NCI-H345 treated with DMSO at 0.1 percent for 48 hours (cell line): ENCODE measurements at regions not wholly inside any gene's neighbourhood (a gene's known extent, or its start where the extent isn't known, plus 50 kb on each side); places are given as distances from the start of the nearest gene placed in this dataset.

Experiments used
- DNase-seq: peaks from one replicate; lab custom pipeline; 2025; ENCODE audit not compliant: unreplicated experiment; lab: John Stamatoyannopoulos, UW

DNA sequence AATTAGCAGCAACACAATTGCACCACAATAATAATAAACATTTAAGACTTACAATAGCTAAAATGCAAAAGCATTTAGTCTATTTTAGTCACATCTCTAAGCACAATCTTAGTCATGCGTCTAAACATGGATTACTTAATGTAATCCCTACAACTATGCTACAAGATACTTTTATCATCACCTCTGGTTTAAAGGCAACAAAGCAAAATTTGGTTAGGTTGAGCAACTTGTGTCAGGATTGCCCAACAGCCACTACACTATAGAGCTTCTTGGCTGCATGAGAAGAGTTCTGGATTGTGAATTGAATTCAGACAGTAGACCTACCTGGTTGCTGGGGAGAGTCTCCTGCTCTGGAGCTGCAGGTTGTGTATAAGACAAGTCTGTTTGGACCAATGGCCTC is 146.5 kb upstream of the PUDP start:
- DNase-seq = no peak

DNA sequence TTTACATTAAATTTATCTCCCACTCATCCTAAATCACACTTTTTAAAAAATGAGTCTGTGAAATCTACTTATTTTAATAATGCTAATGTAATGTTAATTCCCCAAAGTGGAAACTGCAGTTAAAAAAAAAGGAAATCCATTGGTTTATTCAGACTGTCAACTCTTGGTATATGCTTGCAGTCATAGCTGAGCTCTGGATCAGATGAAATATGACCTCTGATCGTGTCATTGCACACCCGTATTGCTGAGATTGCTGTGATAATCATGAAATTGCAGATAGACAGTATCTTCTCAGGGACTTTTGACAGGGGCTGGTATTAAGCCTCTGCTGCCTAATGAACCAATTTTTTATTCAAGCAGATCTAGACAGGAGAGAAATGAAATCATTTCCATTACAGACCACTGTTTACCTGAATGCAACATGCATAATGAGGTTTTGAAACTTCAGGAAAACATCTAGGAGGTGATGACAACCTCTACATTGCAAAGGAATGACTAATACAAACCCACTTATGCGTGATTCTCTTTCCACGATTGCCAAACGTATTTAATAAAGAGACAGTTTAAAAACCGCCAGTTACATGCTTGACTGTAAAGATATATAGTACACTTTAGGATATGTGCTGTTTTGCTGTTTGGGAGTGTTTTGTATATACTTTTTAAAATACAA is 138.3 kb upstream of the PUDP start:
- DNase-seq = no peak

DNA sequence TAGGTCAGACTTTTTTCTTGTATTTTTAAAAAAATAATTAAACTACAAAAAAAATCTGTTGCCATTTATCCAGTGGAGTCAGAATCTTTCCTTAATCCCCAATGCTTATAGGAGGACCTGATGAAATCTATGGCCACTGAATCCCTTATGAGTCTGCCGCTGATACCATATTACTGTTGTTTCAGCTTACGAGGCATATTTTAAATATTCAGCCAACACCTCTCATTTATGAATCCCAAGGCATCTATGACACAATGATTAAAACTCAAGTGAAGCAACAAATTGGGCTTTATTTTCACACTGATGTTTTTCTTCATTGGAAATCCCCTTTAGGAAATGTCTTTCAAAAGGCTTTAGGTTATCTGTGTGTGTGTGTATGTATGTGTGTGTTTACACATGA is 137.8 kb upstream of the PUDP start:
- DNase-seq = no peak

DNA sequence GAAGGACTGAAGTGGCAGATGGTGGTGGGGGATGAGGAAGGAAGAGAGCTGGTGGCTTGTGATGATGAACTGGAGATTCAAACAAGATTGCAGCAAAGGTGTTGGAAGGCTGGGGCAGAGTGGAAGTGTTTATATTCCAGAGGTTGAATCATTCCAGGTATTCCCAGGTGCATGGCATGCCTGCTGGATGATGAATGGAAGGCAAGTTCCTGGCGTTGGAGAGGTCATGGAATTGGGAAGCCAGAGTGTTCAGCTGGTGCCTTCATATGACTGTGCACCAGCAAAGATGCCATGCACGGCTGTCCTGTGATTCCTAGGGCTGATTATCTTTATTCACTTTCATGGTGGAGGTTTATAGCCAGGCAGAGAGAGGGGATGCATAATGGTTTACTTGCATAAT is 135.8 kb upstream of the PUDP start:
- no peak for DNase-seq

DNA sequence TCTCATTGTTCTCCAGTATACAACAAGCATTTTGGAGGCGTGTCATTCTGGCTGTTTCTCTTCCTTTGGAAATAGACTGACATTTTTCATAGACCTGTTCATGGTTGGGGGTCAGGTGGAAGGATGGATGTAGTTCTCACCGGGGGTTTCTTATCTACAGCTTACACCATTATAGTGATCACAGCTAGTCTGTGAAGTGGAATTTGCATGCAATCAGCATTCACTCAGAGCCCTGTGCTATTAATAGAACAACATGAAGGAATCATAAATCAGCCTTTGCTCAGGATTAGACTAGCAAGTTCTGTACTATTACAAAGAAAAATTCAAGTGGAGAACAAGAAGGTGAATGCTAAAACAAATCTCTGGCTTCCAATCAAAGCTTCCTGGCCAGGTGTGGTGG is 132.6 kb upstream of the PUDP start:
- no peak for DNase-seq

- no peak for DNase-seq
These were observed 124.4 kb upstream of the PUDP start for GRCh38 chrX:7272346-7272745.

- no peak for DNase-seq
These were observed 123.0 kb upstream of the PUDP start for GRCh38 chrX:7270933-7271332.

- DNase-seq = no peak
These were observed 122.0 kb upstream of the PUDP start for GRCh38 chrX:7269991-7270390.

DNA sequence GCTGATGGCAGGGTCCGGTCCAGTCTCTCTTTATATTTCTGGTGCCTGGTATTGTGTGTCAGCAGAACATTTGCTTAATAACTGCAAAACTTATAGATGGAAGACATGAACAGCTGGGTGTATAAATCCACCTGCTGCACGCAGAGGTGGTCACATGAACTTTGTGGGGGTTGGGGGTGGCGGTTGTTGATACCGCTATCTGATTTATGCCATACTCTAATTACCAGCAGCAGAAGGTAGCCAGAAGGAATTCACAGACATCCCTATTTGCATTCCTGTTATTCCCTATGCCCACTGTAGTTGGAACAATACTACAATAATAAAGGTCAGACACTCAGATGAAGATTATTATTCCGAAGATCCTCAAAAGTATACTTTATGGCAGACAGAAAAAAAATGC is 121.6 kb upstream of the PUDP start:
- no peak for DNase-seq

DNA sequence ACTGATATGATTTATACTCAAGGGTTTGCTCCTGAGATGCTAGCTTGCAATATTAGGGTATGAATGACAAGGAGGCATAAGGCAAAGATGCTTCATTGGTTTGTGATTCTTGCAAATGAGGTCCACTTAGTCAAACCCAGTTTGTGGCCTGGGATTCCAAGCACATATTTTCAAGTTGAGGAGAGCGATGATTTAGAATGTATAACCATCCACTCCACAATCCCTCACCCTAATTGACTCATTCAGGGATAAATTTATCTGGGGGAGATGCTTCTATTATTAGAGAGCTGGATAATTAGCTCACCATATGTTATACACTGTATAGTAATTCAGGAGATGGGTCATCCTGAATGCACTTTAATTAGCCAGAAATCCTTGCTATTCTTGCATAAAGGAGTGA is 118.3 kb upstream of the PUDP start:
- DNase-seq = no peak

- DNase-seq = no peak
These were observed 116.4 kb upstream of the PUDP start for GRCh38 chrX:7264399-7264798.

- no peak for DNase-seq
These were observed 116.0 kb upstream of the PUDP start for GRCh38 chrX:7263961-7264360.

GRCh38 chrX:7263330-7263729 is 115.4 kb upstream of the PUDP start:
- DNase-seq = no peak

DNA sequence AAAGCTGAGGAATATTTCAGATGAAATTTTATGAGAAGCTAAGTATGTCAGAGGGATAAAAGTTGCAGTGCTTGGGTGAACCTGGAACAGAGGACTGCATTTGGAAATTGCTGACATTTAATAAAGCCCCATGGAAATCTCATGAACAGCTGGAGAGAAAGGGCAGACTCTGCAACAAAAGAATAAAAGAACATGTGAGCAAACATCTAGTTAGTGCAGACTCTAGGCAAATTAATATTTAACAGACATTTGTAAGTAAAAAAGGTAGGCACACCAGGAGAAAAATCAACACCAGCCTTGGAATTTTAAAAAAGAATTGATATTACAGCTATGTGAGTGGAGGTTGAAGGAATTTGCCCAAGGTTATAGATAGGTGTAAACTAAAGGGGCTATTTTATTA is 114.6 kb upstream of the PUDP start:
- DNase-seq = no peak

GRCh38 chrX:7261672-7262332 is 113.8 kb upstream of the PUDP start:
- DNase-seq = no peak

GRCh38 chrX:7254144-7254543 is 106.2 kb upstream of the PUDP start:
- no peak for DNase-seq

DNA sequence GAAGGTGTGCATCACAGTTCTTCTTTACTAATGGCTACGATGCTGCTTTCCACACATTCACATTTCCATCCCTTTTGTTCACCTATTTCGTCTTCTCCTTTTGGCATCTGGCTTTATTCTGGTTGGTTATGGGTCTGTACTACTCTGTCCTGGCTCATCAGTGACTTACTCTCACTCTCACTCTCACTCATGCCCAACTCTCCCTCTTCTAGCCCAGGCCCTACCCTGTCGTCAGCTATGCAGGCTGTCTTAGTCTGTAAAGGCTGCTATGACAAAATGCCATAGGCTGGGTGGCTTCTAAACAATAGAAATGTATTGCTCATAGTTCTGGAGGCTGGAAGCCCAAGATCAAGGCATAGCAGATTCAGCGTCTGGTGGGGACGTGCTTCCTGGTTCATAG is 105.6 kb upstream of the PUDP start:
- DNase-seq = no peak

- DNase-seq = no peak
These were observed 104.2 kb upstream of the PUDP start for GRCh38 chrX:7252013-7252610.

DNA sequence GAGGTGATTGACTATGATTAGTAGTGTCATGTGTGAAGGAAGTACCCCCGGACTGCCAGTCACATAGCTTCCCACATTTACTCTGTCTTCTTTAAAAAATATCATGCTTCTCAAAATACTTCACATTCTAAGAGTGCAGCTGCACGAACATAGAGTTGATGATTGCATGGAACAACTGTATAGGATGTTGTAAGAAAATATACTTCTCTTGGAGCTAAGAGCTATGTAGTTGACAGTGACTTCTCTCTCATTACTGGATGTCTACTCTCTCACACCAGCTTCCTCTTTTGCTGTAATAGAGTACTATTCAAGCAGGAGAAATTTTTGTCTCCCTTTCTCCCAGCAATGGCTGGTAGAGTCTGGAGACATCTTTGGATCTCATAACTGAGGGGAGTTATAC is 99.4 kb upstream of the PUDP start:
- no peak for DNase-seq

GRCh38 chrX:7244405-7244804 is 96.5 kb upstream of the PUDP start:
- no peak for DNase-seq

GRCh38 chrX:7242613-7243012 is 94.7 kb upstream of the PUDP start:
- DNase-seq = no peak

DNA sequence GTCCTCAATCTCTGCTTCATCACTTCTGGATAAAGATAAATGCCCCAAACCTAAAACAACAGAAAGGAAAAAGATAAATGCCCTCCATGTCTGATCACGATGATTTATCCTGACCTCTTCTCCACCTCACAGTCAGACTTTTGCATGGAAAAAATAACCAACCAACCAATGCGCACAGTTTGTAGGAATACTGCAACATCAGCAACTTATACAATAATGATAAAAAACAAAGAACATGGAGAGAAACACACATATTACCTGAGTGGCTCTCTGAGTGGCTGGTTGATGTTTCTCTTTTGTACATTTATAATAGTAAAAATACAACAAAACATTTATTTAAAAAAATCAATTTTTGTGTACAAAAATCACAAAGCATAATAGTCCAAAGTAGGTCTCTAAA is 93.0 kb upstream of the PUDP start:
- DNase-seq = no peak

DNA sequence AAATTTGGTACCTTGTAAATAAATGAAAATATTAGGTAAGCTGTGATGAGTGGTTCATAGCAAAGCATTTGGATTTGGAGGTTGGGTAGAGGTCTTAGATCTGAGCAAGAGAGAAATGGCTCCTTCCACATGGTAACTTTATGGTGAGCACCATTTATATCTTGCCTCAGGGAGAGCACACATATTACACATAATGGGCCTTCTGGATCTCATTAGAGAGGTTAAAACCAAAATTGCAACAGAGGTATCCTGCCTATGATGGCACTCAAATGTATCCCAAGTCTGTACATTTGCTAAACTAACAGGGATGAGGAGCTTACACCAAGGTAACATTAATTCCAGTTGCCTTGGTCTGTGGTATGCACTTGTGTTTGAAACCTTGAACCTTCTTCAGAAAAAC is 87.1 kb upstream of the PUDP start:
- no peak for DNase-seq
